GM23248 (cell line): ENCODE measurements at regions not wholly inside any gene's neighbourhood (a gene's known extent, or its start where the extent isn't known, plus 50 kb on each side); places are given as distances from the start of the nearest gene placed in this dataset.

Source experiments
- DNase-seq: peaks from one replicate; pipeline ENCODE4 v3.0.0-alpha.2; 2015
- H2AFZ ChIP-seq: fragments of 200-600 bp; sonication (generic); 2 replicates; pipeline ENCODE4 v1.6.1; 2016; ENCODE audit warnings: antibody characterized with exemption
- H3F3A ChIP-seq: fragments of 200-600 bp; sonication (generic); 2 replicates; pipeline ENCODE4 v1.6.1; 2016; ENCODE audit warnings: mild to moderate bottlenecking, antibody characterized with exemption, mixed run types; ENCODE audit not compliant: insufficient read depth
- H3K27ac ChIP-seq: fragments of 200-600 bp; sonication (generic); 2 replicates; pipeline ENCODE4 v1.5.1; 2016; ENCODE audit warnings: mild to moderate bottlenecking
- H3K27me3 ChIP-seq: fragments of 200-600 bp; sonication (generic); replicated peaks from 2 replicates; pipeline ENCODE4 v1.6.1; 2016; ENCODE audit warnings: mild to moderate bottlenecking; ENCODE audit not compliant: insufficient read depth
- H3K36me3 ChIP-seq: fragments of 200-600 bp; sonication (generic); 2 replicates; pipeline ENCODE4 v1.6.1; 2016; ENCODE audit warnings: low read depth, mild to moderate bottlenecking
- H3K4me1 ChIP-seq: fragments of 200-600 bp; sonication (generic); 2 replicates; pipeline ENCODE4 v1.6.1; 2016; ENCODE audit warnings: mild to moderate bottlenecking; ENCODE audit not compliant: insufficient read depth
- H3K4me2 ChIP-seq: fragments of 200-600 bp; sonication (generic); one replicate; pipeline ENCODE4 v1.6.1; 2016; ENCODE audit warnings: mild to moderate bottlenecking; ENCODE audit not compliant: unreplicated experiment
- H3K4me3 ChIP-seq: fragments of 200-600 bp; sonication (generic); 2 replicates; pipeline ENCODE4 v1.5.1; 2016; ENCODE audit warnings: mild to moderate bottlenecking
- H3K79me2 ChIP-seq: fragments of 200-600 bp; sonication (generic); 2 replicates; pipeline ENCODE4 v1.6.1; 2016; ENCODE audit warnings: mild to moderate bottlenecking; ENCODE audit not compliant: insufficient read depth
- H3K9ac ChIP-seq: fragments of 200-600 bp; sonication (generic); 2 replicates; pipeline ENCODE4 v1.6.1; 2016; ENCODE audit warnings: mild to moderate bottlenecking
- H3K9me2 ChIP-seq: fragments of 200-600 bp; sonication (generic); 2 replicates; pipeline ENCODE4 v1.6.1; 2016; ENCODE audit warnings: mixed run types, mild to moderate bottlenecking, moderate library complexity; ENCODE audit not compliant: insufficient read depth
- H3K9me3 ChIP-seq: fragments of 200-600 bp; sonication (generic); one replicate; pipeline ENCODE4 v1.6.1; 2017; ENCODE audit warnings: low read depth
- H4K20me1 ChIP-seq: fragments of 200-600 bp; sonication (generic); 2 replicates; pipeline ENCODE4 v1.6.0; 2016; ENCODE audit not compliant: insufficient read depth
- EZH2 ChIP-seq: fragments of 200-600 bp; sonication (generic); IDR thresholded peaks from 2 replicates; pipeline ENCODE4 v1.6.1; 2018; ENCODE audit warnings: antibody characterized with exemption, mild to moderate bottlenecking; ENCODE audit not compliant: insufficient read depth, poor library complexity, severe bottlenecking
- EZH2phosphoT487 ChIP-seq: fragments of 200-600 bp; sonication (generic); IDR thresholded peaks from 2 replicates; pipeline ENCODE4 v1.6.1; 2018; ENCODE audit warnings: antibody characterized with exemption, moderate library complexity, mild to moderate bottlenecking, low read depth; ENCODE audit not compliant: insufficient read depth
- WGBS, 2 experiments: methylation state at CpG; one replicate each; pipeline ENCODE4 v1.1.6; 2015 to 2017; ENCODE audit warnings: low lambda C conversion rate in 2 of 2, low coverage in 1 of 2; ENCODE audit errors: missing lambda C conversion rate in 2 of 2; 5-methylcytosine and 5-hydroxymethylcytosine counted together
- in situ Hi-C: fragments of 300-500 bp; cut with MboI; formaldehyde crosslinking; loops from 2 replicates; pipeline ENCODE4 v1.15.0; 2020

DNA sequence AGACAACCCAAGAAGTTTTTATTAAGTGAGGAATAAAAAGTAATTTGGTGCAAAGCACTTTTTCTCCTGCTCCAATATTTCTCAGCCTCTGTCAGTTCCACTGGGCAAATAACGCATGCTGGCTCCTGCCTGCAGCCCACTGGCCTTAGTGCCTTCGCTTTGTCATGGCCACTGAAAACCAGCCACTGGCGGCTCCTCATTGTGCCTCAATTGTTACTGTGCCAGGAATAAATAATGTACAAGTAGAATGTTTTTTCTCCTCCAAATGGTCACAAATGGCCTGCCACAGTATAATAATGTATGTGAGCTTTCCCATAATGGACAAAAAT lies 267.1 kb downstream of the ACTR3 start:
- 39 to 42% methylated on average over 3 of the region's 3 CpGs for WGBS, 2 experiments
- Histone ChIP-seq H3K36me3 (no peaks in the 10 kb centered on the region), H3K9me2 (no peaks in the 10 kb centered on the region), H3F3A (no peaks in the 10 kb centered on the region), H3K4me1 (no peaks in the 10 kb centered on the region), H3K9ac (no peak overlapping the region), H2AFZ (no peak overlapping the region), H3K9me3 (no peaks in the 10 kb centered on the region), H3K4me3 (no peak overlapping the region), H3K4me2 (no peak overlapping the region), H3K27me3 (no peaks in the 10 kb centered on the region), H4K20me1 (no peaks in the 10 kb centered on the region), H3K79me2 (no peaks in the 10 kb centered on the region), H3K27ac (no peak overlapping the region)
- TF ChIP-seq EZH2 (no peak), EZH2phosphoT487 (no peak)
- no peak for DNase-seq
- in situ Hi-C loops, result no loop called here

DNA sequence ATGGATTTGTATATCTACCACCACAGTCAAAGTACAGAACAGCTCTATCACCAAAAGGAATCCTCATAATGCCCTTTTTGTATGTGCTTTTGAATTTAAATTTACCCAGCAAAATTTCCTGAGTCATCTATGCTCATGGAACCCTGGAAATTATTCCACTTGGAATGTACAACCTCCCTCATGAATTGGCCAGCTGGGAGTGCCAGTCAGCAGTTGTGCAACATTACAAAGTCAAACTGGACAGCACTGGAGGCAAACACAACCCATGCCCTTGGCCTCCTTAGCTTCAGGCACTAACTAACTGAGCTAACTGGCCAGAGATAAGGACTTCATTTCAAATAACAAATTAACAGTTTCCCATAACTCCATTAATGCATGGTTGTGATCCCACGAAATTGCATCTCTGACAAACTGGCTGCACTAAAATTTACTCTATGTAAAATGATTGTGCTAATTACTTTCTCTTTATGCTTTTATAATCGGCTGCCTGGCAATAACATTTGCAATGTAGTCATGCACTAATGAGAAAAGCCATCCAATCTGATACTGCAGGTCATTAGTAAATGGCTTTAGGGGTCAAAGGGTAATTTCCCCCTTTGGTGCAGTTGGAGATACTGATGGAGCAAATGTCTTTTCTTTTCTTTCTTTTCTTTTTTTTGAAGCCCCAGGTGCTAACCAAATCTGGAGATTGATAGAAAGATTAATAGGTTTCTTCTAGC lies 270.5 kb downstream of the ACTR3 start:
- WGBS, 2 experiments, result 4 to 6% methylated on average over 2 of the region's 2 CpGs
- Histone ChIP-seq H3K9me2 (no peaks in the 10 kb centered on the region), H3K36me3 (no peaks in the 10 kb centered on the region), H3K79me2 (no peaks in the 10 kb centered on the region), H3K27me3 (no peaks in the 10 kb centered on the region), H3K4me1 (no peaks in the 10 kb centered on the region), H2AFZ (no peak overlapping the region), H3K4me3 (no peak overlapping the region), H3K4me2 (no peak overlapping the region), H3K27ac (no peak overlapping the region), H3F3A (no peaks in the 10 kb centered on the region), H4K20me1 (no peaks in the 10 kb centered on the region), H3K9me3 (no peaks in the 10 kb centered on the region), H3K9ac (no peak overlapping the region)
- in situ Hi-C loops, result no loop called here
- DNase-seq, result no peak
- TF ChIP-seq EZH2 (no peak), EZH2phosphoT487 (no peak)

DNA sequence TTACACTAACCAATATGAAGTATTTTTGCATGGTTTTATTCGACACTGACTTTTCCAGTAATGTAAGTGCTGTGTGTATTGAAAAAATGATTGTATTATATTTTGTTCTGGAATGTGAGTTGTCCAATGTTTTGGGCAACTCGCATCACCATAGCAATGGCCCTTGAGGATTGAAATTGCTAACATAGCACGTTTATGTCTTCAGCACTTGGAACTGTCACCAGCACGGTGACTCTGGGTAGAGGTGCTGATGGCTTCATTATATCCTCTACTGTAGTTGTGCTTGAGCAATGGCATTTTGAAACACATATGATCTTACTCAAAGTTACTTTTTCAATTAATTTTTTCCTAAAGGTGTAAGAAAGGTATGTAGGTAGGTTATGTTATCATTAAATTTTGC lies 271.5 kb downstream of the ACTR3 start:
- WGBS, 2 experiments, result 5 to 6% methylated on average over 4 of the region's 4 CpGs

DNA sequence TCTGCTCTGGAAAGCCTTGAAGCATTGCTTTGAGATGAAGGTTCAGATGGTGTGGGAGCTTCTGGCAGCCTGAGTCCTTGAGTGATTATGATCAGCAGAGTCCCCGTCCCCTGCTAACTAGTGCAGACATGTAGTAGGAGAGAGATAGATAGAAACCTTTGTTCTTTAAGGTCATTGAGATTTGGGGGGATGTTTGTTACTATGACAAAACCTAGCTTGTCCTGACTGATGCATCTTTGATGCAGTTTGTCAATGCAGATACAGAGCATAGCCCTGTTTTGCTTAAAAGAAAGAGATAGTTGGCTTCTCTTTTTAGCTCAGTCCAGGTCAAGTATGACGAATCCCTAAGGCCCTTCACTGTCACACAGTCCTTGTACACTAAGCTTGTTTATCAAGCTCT lies 274.6 kb upstream of the DPP10 start:
- no peaks in the 10 kb centered on the region for H3K36me3 ChIP-seq
- no peaks in the 10 kb centered on the region for H4K20me1 ChIP-seq
- no peaks in the 10 kb centered on the region for H3F3A ChIP-seq
- WGBS, 2 experiments, result 6 to 13% methylated on average over 2 of the region's 2 CpGs
- H3K27ac ChIP-seq, result no peak overlapping the region
- in situ Hi-C loops, result no loop called here
- TF ChIP-seq EZH2, result no peak
- TF ChIP-seq EZH2phosphoT487, result no peak
- no peaks in the 10 kb centered on the region for H3K9me2 ChIP-seq
- H2AFZ ChIP-seq, result no peak overlapping the region
- H3K9ac ChIP-seq, result no peak overlapping the region
- no peaks in the 10 kb centered on the region for H3K4me1 ChIP-seq
- H3K4me3 ChIP-seq, result no peak overlapping the region
- H3K9me3 ChIP-seq, result no peaks in the 10 kb centered on the region
- no peaks in the 10 kb centered on the region for H3K27me3 ChIP-seq
- no peak for DNase-seq
- no peaks in the 10 kb centered on the region for H3K79me2 ChIP-seq
- no peak overlapping the region for H3K4me2 ChIP-seq

More for the DNA sequence above, 271.5 kb downstream of the ACTR3 start:
- no peak for DNase-seq
- Histone ChIP-seq H3K4me3 (no peak overlapping the region), H3F3A (no peaks in the 10 kb centered on the region), H2AFZ (no peak overlapping the region), H3K9me2 (no peaks in the 10 kb centered on the region), H3K27ac (no peak overlapping the region), H3K27me3 (no peaks in the 10 kb centered on the region), H3K36me3 (no peaks in the 10 kb centered on the region), H3K4me2 (no peak overlapping the region), H3K79me2 (no peaks in the 10 kb centered on the region), H4K20me1 (no peaks in the 10 kb centered on the region), H3K4me1 (no peaks in the 10 kb centered on the region), H3K9me3 (no peaks in the 10 kb centered on the region), H3K9ac (no peak overlapping the region)
- in situ Hi-C loops, result no loop called here
- TF ChIP-seq EZH2phosphoT487 (no peak), EZH2 (no peak)

DNA sequence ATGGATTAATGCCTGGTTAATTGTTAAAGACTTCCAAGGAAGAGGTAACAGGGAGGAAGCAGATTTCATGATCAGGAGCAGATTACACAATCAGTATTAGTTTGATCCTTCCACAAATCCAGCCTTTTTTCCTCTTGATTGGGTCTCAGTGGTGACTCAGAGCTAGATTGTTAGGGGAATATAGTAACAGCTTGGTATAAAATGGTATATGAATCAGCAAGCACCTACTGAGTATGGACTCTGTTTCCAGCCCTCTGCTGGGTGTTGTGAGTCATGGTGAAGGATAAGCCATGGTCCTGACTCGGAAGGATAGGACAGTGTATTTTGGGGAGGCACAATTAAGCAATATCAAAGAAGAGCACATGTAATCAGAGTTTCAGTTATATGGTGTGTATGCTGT lies 272.4 kb upstream of the DPP10 start:
- peak; percentile 3 for DNase-seq
- Histone ChIP-seq H4K20me1 (no peaks in the 10 kb centered on the region), H3K9ac (no peak overlapping the region), H3K36me3 (no peaks in the 10 kb centered on the region), H3F3A (no peaks in the 10 kb centered on the region), H3K9me2 (no peaks in the 10 kb centered on the region), H2AFZ (no peak overlapping the region), H3K27ac (no peak overlapping the region), H3K27me3 (no peaks in the 10 kb centered on the region), H3K9me3 (no peaks in the 10 kb centered on the region), H3K4me2 (no peak overlapping the region), H3K4me3 (no peak overlapping the region), H3K4me1 (no peaks in the 10 kb centered on the region), H3K79me2 (no peaks in the 10 kb centered on the region)
- no peak for TF ChIP-seq EZH2
- no peak for TF ChIP-seq EZH2phosphoT487
- in situ Hi-C loops, result no loop called here
- WGBS, 2 experiments, result 0% methylated on average over 1 of the region's 1 CpG
